ENCODE measurements at regions not wholly inside any gene's neighbourhood (a gene's known extent, or its start where the extent isn't known, plus 50 kb on each side); places are given as distances from the start of the nearest gene placed in this dataset.

DNA sequence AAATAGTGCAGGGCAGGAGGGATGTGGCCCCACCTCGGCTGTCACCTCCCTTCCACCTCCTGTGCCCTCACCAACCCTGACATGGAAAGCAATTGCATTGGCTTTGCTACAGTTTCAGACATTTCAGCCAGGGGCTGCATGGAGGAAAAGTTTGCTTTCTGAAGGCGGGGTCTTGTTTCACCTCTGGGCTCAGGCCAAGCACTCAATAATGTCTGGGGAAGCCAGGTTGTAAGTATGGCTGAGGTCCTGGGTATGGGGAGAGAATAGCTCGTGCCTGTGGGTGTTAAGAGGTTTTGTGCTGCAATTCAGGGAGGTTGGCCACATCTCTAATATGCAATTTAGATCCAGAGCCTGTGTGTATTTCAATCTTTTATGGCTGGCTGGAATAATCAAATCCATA is 238.4 kb upstream of the MKI67 start:
- no peak for TF ChIP-seq GABPA (tag; conservative IDR thresholded peaks at IDR 0.05; ENCODE audit: low read depth)
- no peak for TF ChIP-seq GTF2F1 (IDR thresholded peaks at IDR 0.05; ENCODE audit: low read depth, low read length)
- TF ChIP-seq ZBTB7A (IDR thresholded peaks at IDR 0.05; ENCODE audit: borderline replicate concordance, control insufficient read depth, low read depth, low read length) = no peak
- TF ChIP-seq SP1 (CRISPR knock-in tag; IDR thresholded peaks at IDR 0.05) = no peak
- TF ChIP-seq TAF1 (IDR thresholded peaks at IDR 0.05; ENCODE audit: control insufficient read depth, extremely low read depth, insufficient read depth, low read length, severe bottlenecking) = no peak
- no peak for TF ChIP-seq EP400 (IDR thresholded peaks at IDR 0.05)
- TF ChIP-seq POLR2A (conservative IDR thresholded peaks at IDR 0.05) = no peak
- TF ChIP-seq SAP30 (IDR thresholded peaks at IDR 0.05; ENCODE audit: borderline replicate concordance, insufficient read depth, low read depth, low read length, poor library complexity, severe bottlenecking) = no peak

All from K562 (cell line).